Uterus (tissue), 3 donors: ENCODE measurements at regions not wholly inside any gene's neighbourhood (a gene's known extent, or its start where the extent isn't known, plus 50 kb on each side); places are given as distances from the start of the nearest gene placed in this dataset.

ENCODE experiments used
- DNase-seq, 2 donors: peaks; one replicate each; pipeline ENCODE4 v3.0.0-alpha.2; 2019 to 2020
- H3K27ac ChIP-seq, 2 donors: fragments of 200-600 bp; sonication (generic); 1 replicate in 1 of 2; 2 replicates in 1 of 2; pipeline ENCODE4 v1.5.1; 2016 to 2018
- H3K27me3 ChIP-seq, 2 donors: fragments of 200-600 bp; sonication (generic); one replicate each; pipeline ENCODE4 v1.5.1; 2018 to 2019; ENCODE audit warnings: control low read depth in 1 of 2
- H3K36me3 ChIP-seq, 2 donors: fragments of 200-600 bp; sonication (generic); one replicate each; pipeline ENCODE4 v1.5.1; 2019; ENCODE audit warnings: control low read depth in 1 of 2
- H3K4me1 ChIP-seq, 2 donors: fragments of 200-600 bp; sonication (generic); one replicate each; pipeline ENCODE4 v1.5.1; 2018 to 2019; ENCODE audit warnings: control low read depth in 1 of 2
- H3K4me3 ChIP-seq, 2 donors: fragments of 200-600 bp; sonication (generic); 1 replicate in 1 of 2; 2 replicates in 1 of 2; pipeline ENCODE4 v1.5.1; 2018 to 2019; ENCODE audit warnings: mild to moderate bottlenecking in 1 of 2
- H3K9me3 ChIP-seq, 2 donors: fragments of 200-600 bp; sonication (generic); one replicate each; pipeline ENCODE4 v1.5.1; 2019; ENCODE audit warnings: control low read depth in 1 of 2
- CTCF ChIP-seq, 4 experiments: fragments of 200-600 bp in 2 of 4; fragments of 450-650 bp in 2 of 4; sonication (generic) in 2 of 4; IDR thresholded peaks; one replicate each; pipeline ENCODE4 v1.5.1; 2016 to 2019; ENCODE audit warnings: antibody characterized with exemption in 4 of 4, mild to moderate bottlenecking in 2 of 4, moderate library complexity in 1 of 4
- POLR2A ChIP-seq, 2 donors: fragments of 450-650 bp; IDR thresholded peaks; one replicate each; pipeline ENCODE4 v1.6.1; 2016; ENCODE audit warnings: antibody characterized with exemption in 2 of 2, mild to moderate bottlenecking in 1 of 2, moderate library complexity in 1 of 2
- intact Hi-C: fragments of 100-400 bp; cut with DNase I; formaldehyde crosslinking; loops from one replicate; pipeline ENCODE4 v1.15.1; 2023; ENCODE audit warnings: low total_unique reads
- donor health status: DM: yes; HTN: yes; CAD: no.

DNA sequence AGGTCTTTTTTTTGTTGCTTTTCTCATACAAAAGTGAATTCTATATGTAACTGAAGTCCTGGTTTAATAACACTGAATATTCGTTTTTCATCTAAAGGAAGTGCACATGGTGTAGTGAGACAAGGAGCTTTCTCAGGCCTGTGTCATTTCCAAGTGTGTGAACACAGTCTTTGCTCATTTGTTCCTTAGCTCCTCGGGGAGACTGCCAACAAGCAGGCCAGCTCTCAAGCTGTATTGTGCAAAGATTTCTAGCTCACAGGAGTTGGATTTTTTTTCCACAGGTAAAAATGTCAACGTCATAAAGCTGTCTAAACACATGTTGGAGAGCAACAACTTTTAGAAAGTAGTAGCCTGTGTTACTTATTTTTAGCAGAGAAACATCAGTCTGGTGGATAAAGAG is 87.8 kb upstream of the S1PR1 start:
- Histone ChIP-seq H3K9me3 (no peaks in the 10 kb centered on the region), H3K27me3 (no peaks in the 10 kb centered on the region), H3K36me3 (no peaks in the 10 kb centered on the region), H3K4me3 (no peak overlapping the region), H3K27ac (peak overlapping the region in 1 of 2 donors; percentile 48), H3K4me1 (no peaks in the 10 kb centered on the region)
- DNase-seq = no peak
- no peak for TF ChIP-seq POLR2A (IDR thresholded peaks at IDR 0.05)
- no peak for TF ChIP-seq CTCF (IDR thresholded peaks at IDR 0.05)
- intact Hi-C loops = no loop called here

DNA sequence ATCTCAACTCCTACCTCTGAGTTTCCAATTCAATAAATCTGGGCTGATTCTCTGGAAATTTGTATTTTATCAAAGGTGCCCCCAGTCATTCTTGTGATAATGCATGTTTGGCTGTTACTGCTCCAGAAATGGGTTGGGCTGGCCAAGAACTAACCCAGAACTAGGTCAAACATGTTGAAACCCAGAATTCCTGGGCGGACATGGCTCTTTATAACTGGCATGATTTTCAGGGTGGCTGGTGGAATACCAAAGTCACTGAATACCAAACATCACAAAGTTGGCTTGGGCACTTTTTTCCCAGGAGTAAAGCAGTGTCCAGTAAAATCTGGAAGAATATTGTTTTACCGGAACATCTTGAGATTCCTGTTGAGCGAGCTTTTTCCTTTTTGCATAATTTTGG is 89.4 kb upstream of the S1PR1 start:
- no peak overlapping the region for H3K4me3 ChIP-seq
- intact Hi-C loops = no loop called here
- no peaks in the 10 kb centered on the region for H3K9me3 ChIP-seq
- H3K36me3 ChIP-seq = no peaks in the 10 kb centered on the region
- no peak for DNase-seq
- no peak overlapping the region for H3K27ac ChIP-seq
- H3K27me3 ChIP-seq = no peaks in the 10 kb centered on the region
- TF ChIP-seq CTCF (IDR thresholded peaks at IDR 0.05) = no peak
- no peak for TF ChIP-seq POLR2A (IDR thresholded peaks at IDR 0.05)
- no peaks in the 10 kb centered on the region for H3K4me1 ChIP-seq

DNA sequence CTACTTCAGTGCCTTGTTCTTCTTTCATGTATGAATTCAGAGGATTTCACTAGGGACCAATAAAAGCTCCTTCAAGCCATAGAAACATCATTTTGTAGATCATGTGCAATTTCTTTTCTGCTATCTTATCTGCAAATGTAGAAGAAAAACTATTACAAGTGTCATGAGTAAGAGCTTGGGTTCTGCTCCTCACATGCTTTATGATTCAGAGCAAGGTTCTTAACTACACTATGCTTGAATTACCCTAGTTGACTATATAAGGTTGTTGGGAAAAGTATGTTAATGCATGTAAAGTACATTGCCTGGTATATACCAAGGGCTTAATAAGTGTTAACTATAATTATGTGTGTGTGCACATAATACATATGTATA is 91.4 kb upstream of the S1PR1 start:
- intact Hi-C loops = no loop called here
- Histone ChIP-seq H3K4me1 (no peaks in the 10 kb centered on the region), H3K27me3 (no peaks in the 10 kb centered on the region), H3K36me3 (no peaks in the 10 kb centered on the region), H3K27ac (no peak overlapping the region), H3K9me3 (no peaks in the 10 kb centered on the region), H3K4me3 (no peak overlapping the region)
- DNase-seq = no peak
- TF ChIP-seq CTCF (IDR thresholded peaks at IDR 0.05) (no peak), POLR2A (IDR thresholded peaks at IDR 0.05) (no peak)

GRCh38 chr1:101144671-101145448 is 92.0 kb upstream of the S1PR1 start:
- DNase-seq = no peak
- TF ChIP-seq POLR2A (IDR thresholded peaks at IDR 0.05) = no peak
- TF ChIP-seq CTCF (IDR thresholded peaks at IDR 0.05) = no peak

DNA sequence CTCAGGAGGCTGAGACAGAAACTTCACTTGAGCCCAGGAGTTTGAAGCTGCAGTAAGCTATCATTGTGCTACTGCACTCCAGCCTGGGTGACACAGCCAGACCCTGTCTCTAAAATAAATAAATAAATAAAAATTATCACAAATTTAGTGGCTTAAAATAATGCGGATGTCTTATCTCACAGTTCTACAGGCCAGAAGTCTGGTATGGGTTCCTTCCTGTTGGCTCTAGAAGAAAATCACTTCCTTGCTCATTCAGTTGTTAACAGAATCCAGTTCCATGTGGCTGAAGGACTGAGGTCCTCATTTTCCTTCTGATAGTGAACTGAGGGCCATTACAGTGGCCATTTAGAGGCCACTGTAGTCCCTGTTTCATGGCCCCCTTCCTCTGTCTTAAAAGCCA is 94.6 kb upstream of the S1PR1 start:
- Histone ChIP-seq H3K4me3 (no peak overlapping the region), H3K4me1 (no peaks in the 10 kb centered on the region), H3K36me3 (no peaks in the 10 kb centered on the region), H3K9me3 (no peaks in the 10 kb centered on the region), H3K27me3 (no peaks in the 10 kb centered on the region), H3K27ac (no peak overlapping the region)
- no peak for DNase-seq
- no peak for TF ChIP-seq CTCF (IDR thresholded peaks at IDR 0.05)
- no peak for TF ChIP-seq POLR2A (IDR thresholded peaks at IDR 0.05)
- intact Hi-C loops = no loop called here

More at GRCh38 chr1:101144671-101145448, 92.0 kb upstream of the S1PR1 start:
- Histone ChIP-seq H3K27me3 (no peaks in the 10 kb centered on the region), H3K4me3 (no peak overlapping the region), H3K36me3 (no peaks in the 10 kb centered on the region), H3K9me3 (no peaks in the 10 kb centered on the region), H3K27ac (no peak overlapping the region), H3K4me1 (no peaks in the 10 kb centered on the region)
- intact Hi-C loops = no loop called here
